MCF 10A (cell line): ENCODE measurements at regions not wholly inside any gene's neighbourhood (a gene's known extent, or its start where the extent isn't known, plus 50 kb on each side); places are given as distances from the start of the nearest gene placed in this dataset.

ENCODE experiments used
- BruUV-seq: library from RNA; stranded (reverse); fragments of 400-500 nt; replicated peaks from 2 replicates; lab custom pipeline; 2021; lab: Mats Ljungman, UMichigan
- CTCF ChIA-PET: fragments of 300-600 bp; sonication (Branson Sonifier 250); formaldehyde crosslinking; extraction: SDS; loops from one replicate; lab custom pipeline; 2021; ENCODE audit warnings: antibody characterized with exemption, inconsistent platforms; lab: Yijun Ruan, JAX
- POLR2A ChIA-PET: fragments of 300-600, 350-650 bp; sonication (Branson Sonifier 250); formaldehyde crosslinking; extraction: SDS; loops from one replicate; lab custom pipeline; 2020; ENCODE audit warnings: antibody characterized with exemption, inconsistent platforms; lab: Yijun Ruan, JAX
- DNase-seq: peaks from one replicate; pipeline ENCODE4 v3.0.0-alpha.2; 2018; ENCODE audit not compliant: unreplicated experiment
- H3K27ac Mint-ChIP-seq: one replicate; pipeline ENCODE4 v1.8.0; 2022; ENCODE audit warnings: mild to moderate bottlenecking, low read depth, mixed read lengths; ENCODE audit not compliant: unreplicated experiment
- H3K27me3 Mint-ChIP-seq: one replicate; pipeline ENCODE4 v1.8.0; 2022; ENCODE audit warnings: mixed read lengths; ENCODE audit not compliant: insufficient read depth, unreplicated experiment
- H3K36me3 Mint-ChIP-seq: one replicate; pipeline ENCODE4 v1.8.0; 2022; ENCODE audit warnings: mild to moderate bottlenecking, moderate library complexity, mixed read lengths; ENCODE audit not compliant: insufficient read depth, unreplicated experiment
- H3K4me1 Mint-ChIP-seq: one replicate; pipeline ENCODE4 v1.8.0; 2022; ENCODE audit warnings: mixed read lengths; ENCODE audit not compliant: insufficient read depth, unreplicated experiment
- H3K4me3 Mint-ChIP-seq: one replicate; pipeline ENCODE4 v1.8.0; 2022; ENCODE audit warnings: mild to moderate bottlenecking, moderate library complexity, mixed read lengths; ENCODE audit not compliant: unreplicated experiment
- H3K9me3 Mint-ChIP-seq: one replicate; pipeline ENCODE4 v1.8.0; 2022; ENCODE audit warnings: mixed read lengths; ENCODE audit not compliant: unreplicated experiment
- CTCF ChIP-seq: fragments of 200-600 bp; IDR thresholded peaks from one replicate; pipeline ENCODE4 v1.8.0; 2022; ENCODE audit warnings: antibody characterized with exemption, mild to moderate bottlenecking; ENCODE audit not compliant: unreplicated experiment
- intact Hi-C: fragments of 100-400 bp; cut with micrococcal nuclease; formaldehyde crosslinking; loops from 2 replicates; pipeline ENCODE4 v1.14.1; 2022

- H3K27ac Mint-ChIP-seq = peak overlapping the region; percentile 30
- POLR2A ChIA-PET = no interaction called here
- TF ChIP-seq CTCF = no peak
- no peak overlapping the region for H3K4me3 Mint-ChIP-seq
- intact Hi-C loops = no loop called here
- H3K27me3 Mint-ChIP-seq = no peaks in the 10 kb centered on the region
- H3K36me3 Mint-ChIP-seq = no peaks in the 10 kb centered on the region
- DNase-seq = peak; percentile 91
- peaks cover 13% of the 10 kb centered on the region for H3K4me1 Mint-ChIP-seq
- no peaks in the 10 kb centered on the region for H3K9me3 Mint-ChIP-seq
- CTCF ChIA-PET = interaction anchor here (0.6 to 2.7 kb wide), 2 partner anchors 123 to 946 kb away, joined by 3 to 16 read pairs; no protein-coding TSS in a partner anchor
- BruUV-seq = no TSS peak
Measured at GRCh38 chr12:67096533-67097318, 172.4 kb upstream of the CAND1 start.

- H3K9me3 Mint-ChIP-seq = no peaks in the 10 kb centered on the region
- CTCF ChIA-PET = no interaction called here
Measured at GRCh38 chr12:67099858-67100257, 169.3 kb upstream of the CAND1 start.

GRCh38 chr12:67103521-67103920 is 165.6 kb upstream of the CAND1 start:
- no peak for DNase-seq
- intact Hi-C loops = no loop called here
- ChIA-PET POLR2A (no interaction called here), CTCF (no interaction called here)
- BruUV-seq = no TSS peak
- TF ChIP-seq CTCF = no peak
- Mint-ChIP-seq H3K27ac (no peak overlapping the region), H3K4me3 (no peak overlapping the region), H3K27me3 (peaks cover 15% of the 10 kb centered on the region), H3K9me3 (peaks cover 14% of the 10 kb centered on the region), H3K36me3 (no peaks in the 10 kb centered on the region), H3K4me1 (no peaks in the 10 kb centered on the region)

More at GRCh38 chr12:67099858-67100257, 169.3 kb upstream of the CAND1 start:
- no peak for TF ChIP-seq CTCF
- H3K4me3 Mint-ChIP-seq = no peak overlapping the region
- no peak overlapping the region for H3K27ac Mint-ChIP-seq
- intact Hi-C loops = no loop called here
- POLR2A ChIA-PET = no interaction called here
- peaks cover 15% of the 10 kb centered on the region for H3K27me3 Mint-ChIP-seq
- no peaks in the 10 kb centered on the region for H3K36me3 Mint-ChIP-seq
- peaks cover 13% of the 10 kb centered on the region for H3K4me1 Mint-ChIP-seq
- no peak for DNase-seq
- no TSS peak for BruUV-seq

- CTCF ChIA-PET = interaction anchor here (0.6 to 1.0 kb wide), 3 partner anchors 9 to 174 kb away, joined by 3 read pairs; no protein-coding TSS in a partner anchor
- no peaks in the 10 kb centered on the region for H3K36me3 Mint-ChIP-seq
- POLR2A ChIA-PET = interaction anchor here (0.8 kb wide), 1 partner anchor 42 kb away, joined by 3 read pairs; no protein-coding TSS in a partner anchor
- H3K4me1 Mint-ChIP-seq = no peaks in the 10 kb centered on the region
- H3K27ac Mint-ChIP-seq = no peak overlapping the region
- no peak for DNase-seq
- peaks cover 14% of the 10 kb centered on the region for H3K9me3 Mint-ChIP-seq
- intact Hi-C loops = no loop called here
- no TSS peak for BruUV-seq
- H3K4me3 Mint-ChIP-seq = no peak overlapping the region
- H3K27me3 Mint-ChIP-seq = peaks cover 13% of the 10 kb centered on the region
- no peak for TF ChIP-seq CTCF
Measured at GRCh38 chr12:67107235-67107634, 161.9 kb upstream of the CAND1 start.
